Epidermal melanocyte (primary cell): ENCODE measurements at regions not wholly inside any gene's neighbourhood (a gene's known extent, or its start where the extent isn't known, plus 50 kb on each side); places are given as distances from the start of the nearest gene placed in this dataset.

Experiments
- DNase-seq: peaks from one replicate; pipeline ENCODE4 v3.0.0; 2011; ENCODE audit warnings: low spot score; ENCODE audit not compliant: insufficient read length

DNA sequence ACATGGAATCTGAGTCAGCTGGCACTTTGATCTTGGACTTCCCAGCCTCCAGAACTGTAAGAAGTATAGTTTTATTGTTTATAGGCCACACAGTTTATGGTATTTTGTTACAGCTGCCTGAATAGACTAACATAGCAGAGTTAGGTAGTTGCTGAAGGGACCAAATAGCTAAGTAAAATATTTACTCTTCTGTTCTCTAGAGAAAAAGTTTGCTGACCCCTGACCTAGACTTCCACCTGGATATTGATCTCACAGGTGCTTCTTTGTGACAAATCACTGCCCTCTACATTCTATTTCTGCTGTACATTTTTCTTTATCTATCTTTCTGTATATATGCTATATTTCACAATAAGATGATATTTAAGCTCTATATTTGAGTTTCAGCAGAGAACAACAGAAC lies 212.5 kb downstream of the CSNK2A3 start:
- no peak for DNase-seq

DNA sequence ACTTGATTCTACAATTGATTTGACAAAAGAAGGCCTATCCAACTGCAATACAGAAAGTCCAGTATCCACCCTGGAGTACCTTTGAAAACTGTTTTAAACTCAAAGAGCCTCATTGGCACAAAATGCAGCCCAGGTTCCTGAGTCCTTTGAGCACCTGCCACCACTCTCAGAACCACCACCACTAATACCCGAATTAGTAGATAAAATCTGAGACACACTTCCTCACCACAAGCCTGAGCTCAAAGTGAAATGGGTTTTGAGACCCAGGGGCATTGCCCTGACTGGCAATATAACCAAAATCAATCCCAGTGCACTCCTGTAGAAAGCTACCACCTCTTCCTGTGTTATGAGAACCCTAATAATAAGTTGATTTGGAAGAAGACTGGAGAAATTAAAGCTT lies 215.7 kb downstream of the CSNK2A3 start:
- no peak for DNase-seq

DNA sequence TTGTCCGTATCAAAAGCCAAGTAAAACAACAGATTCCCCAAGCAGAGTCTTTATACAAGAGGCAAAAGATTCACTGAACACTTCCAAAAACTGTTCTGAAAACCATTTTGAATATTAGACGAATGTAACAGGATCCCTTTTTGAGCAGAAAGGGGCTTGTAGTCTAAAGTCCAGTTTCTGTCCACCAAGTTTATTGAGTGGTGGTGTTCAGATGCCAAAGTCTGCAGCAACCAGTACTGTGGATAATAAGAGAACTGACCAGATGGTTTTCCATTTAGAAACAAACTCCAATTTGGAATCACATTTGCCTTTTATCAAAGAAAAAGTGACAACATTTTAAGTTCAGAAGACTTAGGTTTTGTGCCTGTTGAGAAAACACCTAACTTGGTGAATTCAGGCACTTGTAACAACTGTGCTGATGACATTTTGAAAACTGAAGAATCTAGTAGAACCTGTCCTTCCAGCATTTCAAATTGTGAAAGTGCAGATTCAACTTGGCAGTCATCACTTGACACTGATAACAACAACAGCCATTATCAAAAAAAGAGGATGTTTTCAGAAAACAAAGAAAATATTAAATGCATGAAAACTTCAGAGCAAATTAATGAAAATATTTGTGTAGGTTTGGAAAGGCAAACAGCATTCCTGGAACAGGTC lies 217.1 kb downstream of the CSNK2A3 start:
- no peak for DNase-seq

DNA sequence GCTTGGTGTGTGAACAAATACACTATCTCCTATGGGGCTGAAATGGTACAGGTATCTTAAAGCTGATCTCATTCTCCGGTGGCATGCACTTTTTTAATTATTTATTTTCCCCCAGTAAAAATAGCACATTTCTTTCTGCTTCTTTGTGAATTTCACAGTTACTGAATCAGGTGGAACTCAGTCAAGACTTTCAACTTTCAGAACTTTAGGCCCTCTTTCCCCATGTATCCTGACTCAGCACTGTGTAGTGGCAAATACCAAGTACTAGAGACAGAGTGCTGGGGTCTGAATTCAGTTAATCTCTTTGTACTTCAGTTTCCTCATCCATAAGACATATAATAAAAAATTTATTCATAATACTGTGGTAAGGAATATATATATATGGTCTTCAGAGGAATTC lies 223.9 kb downstream of the CSNK2A3 start:
- no peak for DNase-seq

DNA sequence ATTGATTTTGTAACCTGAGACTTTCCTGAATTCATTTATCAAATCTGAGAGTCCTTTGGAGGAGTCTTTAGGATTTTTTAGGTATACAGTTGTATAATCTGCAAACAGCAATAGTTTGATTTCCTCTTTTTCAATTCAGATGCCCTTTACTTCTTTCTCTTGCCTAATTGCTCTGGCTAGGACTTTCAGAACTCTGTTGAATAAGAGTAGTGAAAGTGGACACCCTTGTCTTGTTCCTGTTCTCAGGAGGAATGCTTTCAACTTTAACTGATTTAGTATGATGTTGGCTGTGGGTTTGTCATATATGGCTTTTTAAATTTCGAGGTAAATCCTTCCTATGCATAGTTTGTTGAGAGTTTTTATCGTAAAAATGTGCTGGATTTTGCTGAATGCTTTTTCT lies 227.4 kb downstream of the CSNK2A3 start:
- DNase-seq = no peak

DNA sequence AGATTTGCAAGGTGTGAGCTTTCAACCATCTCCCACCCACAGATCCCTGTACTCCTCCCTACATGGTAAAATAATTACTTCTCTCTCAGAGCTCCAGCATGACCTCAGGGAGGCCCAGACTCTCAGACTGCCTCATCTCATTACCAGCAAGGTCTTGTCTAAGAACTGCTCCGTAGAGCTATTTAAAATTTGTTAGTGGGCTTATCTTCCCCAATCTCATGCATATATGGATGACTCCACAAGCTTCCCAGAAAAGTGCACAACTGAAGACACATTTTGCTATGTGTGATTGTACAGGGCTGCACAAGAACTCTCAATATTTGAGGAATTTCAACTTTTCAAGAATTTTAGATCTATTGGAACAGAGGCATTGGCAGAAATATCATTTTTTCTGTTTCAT lies 230.3 kb downstream of the CSNK2A3 start:
- no peak for DNase-seq

DNA sequence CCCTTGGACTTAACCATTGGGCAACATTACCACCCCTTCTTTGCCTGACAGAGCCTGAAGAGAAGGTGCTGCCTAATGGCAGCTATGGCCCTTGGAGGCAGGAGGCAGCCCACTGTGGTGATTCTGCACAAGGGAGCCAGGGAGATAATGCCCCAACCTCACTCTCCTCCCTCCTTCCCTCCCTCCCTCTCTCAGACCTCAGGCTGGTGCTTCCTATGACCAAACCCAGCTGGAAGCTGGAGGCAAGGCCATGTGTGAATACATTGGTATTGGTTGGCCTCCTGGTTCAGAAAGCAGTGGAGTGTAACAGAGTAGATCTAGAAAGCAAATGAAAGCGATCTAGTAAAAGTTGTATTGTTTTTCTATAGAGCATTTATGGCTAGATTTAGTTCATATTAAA lies 233.1 kb downstream of the CSNK2A3 start:
- DNase-seq = no peak

DNA sequence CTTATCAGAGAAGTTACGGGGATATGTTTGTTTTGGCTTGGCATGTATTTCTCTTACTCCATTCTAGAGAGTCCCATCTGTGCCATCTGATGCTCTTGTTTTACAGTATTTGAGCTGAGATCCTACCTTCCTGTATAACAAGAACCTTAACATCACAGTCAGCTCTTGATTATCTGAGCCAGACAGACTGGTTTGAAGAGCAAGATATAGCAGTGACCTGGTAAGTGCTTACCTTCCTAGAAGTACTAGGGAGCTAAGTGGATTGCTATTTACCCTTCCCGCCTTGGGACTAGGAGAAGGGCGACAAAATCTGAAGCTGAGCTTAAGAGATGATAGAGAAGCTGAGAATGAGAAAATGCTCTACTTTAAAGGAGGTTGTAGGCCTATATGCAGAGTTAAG lies 235.3 kb downstream of the CSNK2A3 start:
- DNase-seq = no peak

DNA sequence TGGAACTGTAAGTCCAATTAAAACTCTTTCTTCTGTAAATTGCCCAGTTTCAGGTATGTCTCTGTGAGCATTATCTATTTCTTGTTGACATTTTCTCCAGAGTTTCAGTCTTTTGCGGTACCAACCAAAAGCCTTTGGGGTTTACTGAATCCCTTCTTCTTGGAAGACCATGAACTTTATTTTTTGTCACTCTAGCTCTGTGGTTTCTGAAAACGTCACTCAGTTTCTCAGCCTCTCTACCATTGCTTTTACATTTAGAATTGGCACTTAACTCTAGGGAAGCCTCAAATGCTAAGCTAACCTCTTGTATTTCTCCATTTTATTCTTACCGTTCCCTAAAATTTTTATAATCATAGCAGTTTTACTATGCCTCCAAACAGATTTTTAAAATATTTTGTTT lies 237.6 kb downstream of the CSNK2A3 start:
- DNase-seq = no peak

DNA sequence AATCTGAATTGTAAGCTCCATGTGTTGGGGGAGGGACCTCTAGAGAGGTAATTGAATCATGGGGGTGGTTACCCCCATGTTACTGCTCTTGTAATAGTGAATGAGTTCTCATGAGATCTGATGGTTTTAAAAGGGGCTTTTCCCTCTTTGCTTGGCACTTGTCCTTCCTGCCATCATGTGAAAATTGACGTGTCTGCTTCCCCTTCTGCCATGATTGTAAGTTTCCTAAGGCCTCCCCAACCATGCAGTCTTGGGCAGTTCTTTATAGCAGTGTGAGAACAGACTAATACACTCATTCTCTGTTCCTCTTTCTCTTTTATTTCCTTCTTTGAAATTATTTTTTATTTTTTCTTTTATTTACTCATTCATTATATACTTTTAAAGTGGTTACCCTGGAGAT lies 239.4 kb downstream of the CSNK2A3 start:
- DNase-seq = no peak

DNA sequence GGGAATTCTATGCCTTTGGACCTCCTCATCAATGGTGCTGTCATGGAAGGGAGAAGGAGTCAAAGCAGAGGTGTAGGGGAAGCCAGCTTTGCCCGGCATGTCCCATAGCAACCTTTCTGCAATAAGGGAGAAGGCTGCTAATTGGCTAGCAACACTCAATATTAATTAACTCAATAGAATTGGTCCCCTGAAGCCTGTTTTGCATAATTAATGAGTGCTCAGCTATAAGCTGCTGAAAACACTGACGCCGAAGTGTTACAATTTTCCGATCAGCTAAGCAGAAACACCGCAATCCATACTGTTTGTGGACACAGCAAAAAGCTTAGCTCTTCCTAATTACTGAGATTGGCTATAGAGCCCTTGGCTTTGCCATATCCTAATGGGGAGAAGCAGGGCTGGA lies 245.0 kb downstream of the CSNK2A3 start:
- DNase-seq = no peak

DNA sequence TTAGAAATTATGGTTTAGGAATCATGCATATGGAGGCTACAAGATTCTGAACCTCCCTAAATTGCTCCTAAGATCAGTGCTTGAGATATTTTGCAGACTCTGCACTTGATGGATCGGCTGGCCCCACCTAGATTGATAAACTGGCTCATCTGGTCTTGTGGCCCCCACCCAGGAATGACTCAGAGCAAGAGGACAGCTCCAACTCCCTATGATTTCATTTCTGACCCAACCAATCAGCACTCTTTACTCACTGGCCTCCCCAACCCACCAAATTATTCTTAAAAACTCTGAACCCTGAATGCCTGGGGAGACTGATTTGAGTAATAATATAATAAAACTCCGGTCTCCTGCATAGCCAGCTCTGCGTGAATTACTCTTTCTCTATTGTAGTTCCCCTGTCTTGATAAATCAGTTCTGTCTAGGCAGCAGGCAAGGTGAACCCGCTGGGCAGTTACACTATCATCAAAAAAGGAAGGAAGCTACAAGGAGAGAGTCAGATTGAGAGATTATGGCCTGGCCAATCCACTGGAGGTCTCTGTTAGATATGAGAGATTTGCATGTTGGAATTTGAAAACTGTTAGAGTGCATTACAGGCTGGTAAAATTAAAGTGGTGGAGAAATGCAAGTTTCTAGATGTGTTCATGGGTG lies 245.8 kb downstream of the CSNK2A3 start:
- no peak for DNase-seq

DNA sequence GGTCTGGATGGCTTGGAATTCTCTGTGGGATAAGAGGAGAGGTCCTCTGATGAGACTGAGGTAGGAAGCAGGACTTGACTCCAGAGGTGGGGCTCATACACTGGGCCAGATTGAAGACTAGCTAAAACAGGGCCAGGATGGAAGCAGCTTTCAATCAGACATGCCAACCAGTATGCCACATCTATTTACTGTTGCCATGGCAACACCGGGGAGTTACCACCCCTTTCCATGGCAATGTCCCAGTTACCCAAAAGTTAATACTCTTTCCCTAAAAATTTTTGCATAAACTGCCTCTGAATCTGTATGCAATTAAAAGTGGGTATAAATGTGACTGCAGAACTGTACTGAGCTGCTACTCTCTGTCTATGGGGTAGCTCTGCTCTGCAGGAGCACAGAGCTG lies 247.5 kb upstream of the ZBED5 start:
- no peak for DNase-seq

DNA sequence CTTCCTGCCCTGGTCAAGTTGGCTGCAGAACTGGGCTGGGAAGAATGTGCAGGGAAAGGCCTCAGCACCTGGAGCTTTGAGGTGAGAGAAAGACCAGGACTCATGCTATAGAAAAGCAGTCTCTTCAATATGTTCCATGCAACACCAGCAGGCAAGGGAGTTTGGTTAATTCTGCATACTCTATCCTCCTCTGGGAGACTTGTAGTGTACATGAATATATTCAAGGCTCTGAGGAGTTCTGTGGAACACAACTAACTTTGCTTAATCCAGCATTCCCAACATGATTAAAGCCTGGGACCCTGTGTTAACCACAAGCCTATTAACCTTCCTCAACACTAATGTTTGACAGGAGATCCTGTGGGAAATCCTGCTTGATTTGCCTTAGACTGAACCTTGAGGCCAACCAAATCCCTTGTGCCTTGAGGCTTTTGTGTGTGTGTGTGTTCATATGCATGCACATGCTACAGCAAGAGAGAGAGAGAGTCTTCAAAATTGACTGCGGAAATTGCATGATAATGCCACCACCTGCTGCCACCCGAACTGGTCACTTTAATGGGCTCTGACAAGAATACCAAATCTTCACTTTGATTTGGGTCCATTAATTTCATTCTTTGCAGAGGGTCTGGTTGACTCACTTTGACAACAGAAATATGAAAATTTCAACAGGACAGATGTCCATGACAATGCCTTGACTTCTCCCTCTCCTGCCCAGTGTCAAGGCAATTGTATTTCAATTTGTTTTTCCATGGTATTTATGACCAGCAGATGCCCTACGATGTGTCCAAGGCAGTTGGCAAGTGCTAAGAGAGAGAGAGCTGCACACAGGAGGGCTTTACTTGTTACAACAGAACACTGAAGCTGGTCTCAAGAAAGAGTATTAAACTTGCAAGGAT lies 238.2 kb upstream of the ZBED5 start:
- no peak for DNase-seq

DNA sequence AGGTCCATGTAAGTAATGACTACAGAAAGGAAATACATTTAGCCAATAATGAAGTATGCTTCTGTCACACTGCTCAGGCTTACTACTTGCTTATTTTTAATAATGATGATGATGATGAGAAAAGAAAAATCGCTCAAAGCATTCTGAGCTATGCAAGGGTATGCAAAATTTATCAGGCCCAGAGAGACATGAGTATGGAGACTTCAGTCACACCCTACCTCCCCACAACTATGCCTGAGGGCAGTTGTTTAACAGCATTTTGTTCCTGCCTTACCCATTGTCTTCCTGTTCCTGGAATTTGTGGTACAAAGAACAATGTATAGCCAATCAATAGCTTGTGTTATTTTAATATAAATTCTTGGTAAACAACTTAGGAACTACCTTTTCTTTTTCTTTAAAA lies 232.6 kb upstream of the ZBED5 start:
- DNase-seq = no peak

DNA sequence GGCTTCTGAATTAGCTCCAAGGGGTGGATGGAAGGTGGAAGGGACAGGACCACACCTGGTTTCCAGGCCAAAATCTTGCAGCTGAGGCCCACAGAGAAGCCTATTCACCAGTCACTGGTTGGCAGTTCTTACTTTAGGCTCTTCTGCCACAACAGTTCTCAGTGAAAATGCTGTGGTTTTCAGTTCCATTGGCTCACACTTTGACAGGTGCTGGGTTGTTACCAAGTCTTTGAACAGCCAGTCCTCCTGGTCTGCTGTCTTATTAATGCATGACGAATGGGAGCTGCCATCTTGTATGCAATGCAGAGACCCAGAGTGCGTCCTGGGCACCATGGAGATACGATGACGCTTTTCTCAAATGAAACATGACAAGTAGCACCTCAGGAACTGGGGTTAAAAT lies 232.0 kb upstream of the ZBED5 start:
- DNase-seq = no peak

DNA sequence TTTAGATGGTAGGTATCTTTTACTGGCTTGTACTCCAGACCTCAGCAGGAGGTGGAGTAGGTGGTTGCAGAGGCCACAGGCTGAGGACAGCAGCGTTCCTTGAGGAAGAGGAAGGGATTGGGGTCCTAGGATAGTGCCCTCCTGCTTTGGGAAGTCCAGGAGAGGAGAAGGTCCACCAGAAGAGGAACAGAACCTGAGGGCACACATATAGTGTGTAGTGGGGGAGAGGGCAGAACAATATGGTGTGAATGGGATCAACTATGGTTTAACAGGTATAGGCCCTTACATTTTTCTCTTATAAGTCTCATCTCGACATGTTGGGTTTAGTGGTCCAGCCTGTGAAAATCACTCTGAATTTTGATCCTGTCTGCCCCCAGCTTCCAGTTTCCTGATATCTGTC lies 229.1 kb upstream of the ZBED5 start:
- DNase-seq = no peak

DNA sequence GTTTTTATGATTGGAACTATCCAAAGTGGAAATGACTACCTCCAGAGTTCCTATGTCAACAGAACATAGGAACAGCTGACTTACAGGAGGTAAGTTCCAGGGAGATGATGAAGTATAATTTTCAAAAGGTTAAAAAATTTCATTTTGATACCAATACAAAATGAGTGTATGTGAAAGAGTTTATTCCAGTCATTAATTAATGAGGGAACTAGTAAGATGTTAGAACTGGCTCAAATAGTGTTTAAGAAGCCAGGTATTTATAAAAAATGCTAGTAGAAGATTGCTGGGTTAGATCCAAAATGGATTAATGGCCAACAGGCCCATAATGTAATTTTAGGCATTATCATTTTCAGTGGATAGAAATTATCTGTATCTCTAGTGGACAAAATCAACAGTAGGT lies 227.7 kb upstream of the ZBED5 start:
- no peak for DNase-seq

DNA sequence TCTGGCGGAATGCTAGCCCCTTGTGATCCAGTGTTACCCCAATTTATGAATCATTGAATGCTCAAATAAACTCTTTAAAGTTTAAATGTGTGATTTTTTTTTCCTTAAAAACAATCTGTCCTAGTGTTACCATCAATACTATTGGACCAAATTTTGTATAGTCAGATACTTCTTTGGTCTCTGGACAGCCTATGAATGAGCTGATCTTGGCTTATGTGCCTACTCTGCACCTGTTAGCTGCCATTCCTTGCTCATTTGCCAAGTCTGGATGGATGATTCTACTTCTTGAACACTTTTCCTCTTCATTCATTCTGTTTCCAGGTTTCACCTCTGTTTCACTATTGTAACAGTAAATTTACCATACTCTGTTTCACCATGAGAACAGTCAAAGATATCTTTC lies 226.5 kb upstream of the ZBED5 start:
- no peak for DNase-seq

DNA sequence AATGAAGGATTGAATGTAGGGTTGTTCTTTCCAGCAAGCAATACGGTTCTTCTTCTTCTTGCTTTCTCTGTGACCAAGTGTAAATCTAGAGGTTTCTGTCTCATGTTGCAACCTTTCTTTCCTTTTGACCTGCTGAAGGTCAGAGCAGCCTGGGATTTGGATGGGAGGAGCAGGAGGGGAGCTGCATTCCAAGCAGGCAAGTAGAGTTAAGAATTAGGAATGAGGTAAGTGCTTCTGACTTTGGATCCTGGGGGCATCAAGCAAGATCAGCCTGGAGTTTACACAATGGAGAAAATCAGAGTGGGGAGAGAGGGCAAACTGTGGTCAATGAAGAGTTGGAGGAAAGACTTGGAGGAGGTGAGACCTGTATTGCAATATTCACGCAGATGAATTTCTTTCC lies 225.6 kb upstream of the ZBED5 start:
- no peak for DNase-seq

DNA sequence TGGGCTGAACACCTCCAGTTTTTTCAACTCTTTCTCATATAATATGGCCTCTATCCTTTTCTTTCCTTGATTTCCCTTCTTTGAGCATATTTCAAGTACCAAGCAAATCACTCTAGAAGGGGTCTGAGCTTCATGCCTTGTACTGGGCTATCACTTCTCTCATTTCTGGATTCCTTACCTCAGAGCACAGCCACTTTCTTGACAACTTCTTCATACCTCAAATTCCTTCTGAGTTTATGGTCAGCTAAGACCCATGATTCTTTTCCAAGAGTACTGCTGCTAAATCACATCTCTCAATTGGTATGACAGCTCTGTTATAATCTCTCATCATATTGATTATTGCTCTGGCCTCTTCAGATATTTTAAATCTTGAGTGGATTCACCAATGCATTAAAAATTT lies 224.8 kb upstream of the ZBED5 start:
- DNase-seq = no peak

DNA sequence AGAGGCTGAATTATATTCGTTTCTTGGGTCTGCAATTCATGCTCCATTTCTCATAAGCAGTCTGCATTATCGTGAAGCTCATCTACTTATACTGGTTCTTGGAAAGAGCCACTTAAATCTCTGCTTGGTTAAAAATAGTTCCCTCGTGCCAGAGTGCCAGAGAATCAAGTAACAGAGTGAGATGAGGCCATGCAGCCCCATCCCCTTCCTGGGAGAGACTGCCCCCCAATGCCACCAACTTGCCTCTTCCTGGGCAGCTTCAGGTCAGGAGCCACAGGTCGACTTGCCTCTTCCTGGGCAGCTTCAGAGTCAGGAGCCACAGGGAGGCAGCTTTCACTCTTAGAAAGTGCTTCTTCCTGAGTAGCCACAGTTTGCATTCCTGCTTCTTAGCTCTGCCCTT lies 223.9 kb upstream of the ZBED5 start:
- no peak for DNase-seq

DNA sequence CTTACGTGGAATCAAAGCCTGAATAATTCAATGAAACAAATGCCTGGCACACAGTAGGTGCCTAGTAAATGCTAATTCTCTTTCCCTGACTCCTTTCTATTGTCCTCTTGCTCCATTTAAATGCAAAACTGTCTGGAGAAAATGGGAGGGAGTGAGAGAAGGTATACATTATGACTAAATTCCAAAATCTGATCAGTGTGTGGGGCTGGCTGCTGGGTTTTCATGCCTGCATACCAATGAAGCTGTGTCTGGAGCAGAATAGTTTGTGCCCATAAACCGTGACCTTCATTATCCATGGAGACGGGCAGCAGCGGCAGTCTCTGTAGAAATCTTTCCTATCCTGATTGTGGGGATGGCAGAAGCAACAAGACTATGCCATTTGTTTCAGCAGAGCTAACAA lies 223.4 kb upstream of the ZBED5 start:
- DNase-seq = no peak
